Adrenal gland (tissue), 9 donors: ENCODE measurements at regions not wholly inside any gene's neighbourhood (a gene's known extent, or its start where the extent isn't known, plus 50 kb on each side); places are given as distances from the start of the nearest gene placed in this dataset.

ENCODE experiments used
- DNase-seq, 7 donors: peaks; one replicate each; pipeline ENCODE4 v3.0.0-alpha.2; 2019 to 2020
- H3K27ac ChIP-seq, 5 donors: fragments of 200-600 bp; sonication (generic) in 4 of 5; 1 replicate in 3 of 5; 2 replicates in 2 of 5; pipeline versions ENCODE4 v1.5.1 to v1.8.0; 2016 to 2020; ENCODE audit warnings: mild to moderate bottlenecking in 1 of 5
- H3K27me3 ChIP-seq: fragments of 200-600 bp; 2 replicates; pipeline ENCODE4 v1.8.0; 2021
- H3K36me3 ChIP-seq, 2 donors: fragments of 200-600 bp; replicated peaks in 1 of 2; 1 replicate in 1 of 2; 2 replicates in 1 of 2; pipeline versions ENCODE4 v1.5.1 to v1.8.0; 2018 to 2022
- H3K4me1 ChIP-seq, 2 donors: fragments of 200-600 bp; replicated peaks in 1 of 2; 1 replicate in 1 of 2; 2 replicates in 1 of 2; pipeline versions ENCODE4 v1.5.1 to v1.8.0; 2018 to 2021
- H3K4me3 ChIP-seq, 4 donors: fragments of 200-600 bp; sonication (generic) in 3 of 4; one replicate each; pipeline ENCODE4 v1.5.1; 2016 to 2018
- H3K9me3 ChIP-seq, 3 donors: fragments of 200-600 bp; sonication (generic) in 1 of 3; replicated peaks in 1 of 3; 1 replicate in 2 of 3; 2 replicates in 1 of 3; pipeline versions ENCODE4 v1.5.1 to v1.8.0; 2016 to 2021
- CTCF ChIP-seq, 6 experiments: fragments of 450-650 bp in 4 of 6; fragments of 200-600 bp in 2 of 6; sonication (generic) in 1 of 6; IDR thresholded peaks; 1 replicate in 5 of 6; 2 replicates in 1 of 6; pipeline versions ENCODE4 v1.5.1 to v1.8.0; 2016 to 2021; ENCODE audit warnings: antibody characterized with exemption in 6 of 6, mild to moderate bottlenecking in 2 of 6, moderate library complexity in 1 of 6
- POLR2A ChIP-seq, 2 donors: fragments of 450-650 bp; IDR thresholded peaks; one replicate each; pipeline ENCODE4 v1.6.1; 2017; ENCODE audit warnings: antibody characterized with exemption in 2 of 2, mild to moderate bottlenecking in 2 of 2, moderate library complexity in 1 of 2
- WGBS, 4 donors: extraction: QIAGEN DNeasy Blood & Tissue Kit in 2 of 4; methylation state at CpG; one replicate each; pipeline versions ENCODE4 v1.1.5 to v1.1.7; 2013 to 2017; 5-methylcytosine and 5-hydroxymethylcytosine counted together
- intact Hi-C, 2 donors: fragments of 100-400 bp; cut with DNase I; formaldehyde crosslinking; loops; one replicate each; pipeline versions ENCODE4 v1.14.1 to v1.15.0; 2022 to 2023
- donor health status: healthy with polysubstance abuse.
- donor health status: Bipolar disorder and iron deficiency.
- donor health status: DM: yes; HTN: yes; CAD: no.
- donor health status: DM: no; HTN: no; CAD: no.
- donor health status: DM: no; HTN: no; CAD: no.

DNA sequence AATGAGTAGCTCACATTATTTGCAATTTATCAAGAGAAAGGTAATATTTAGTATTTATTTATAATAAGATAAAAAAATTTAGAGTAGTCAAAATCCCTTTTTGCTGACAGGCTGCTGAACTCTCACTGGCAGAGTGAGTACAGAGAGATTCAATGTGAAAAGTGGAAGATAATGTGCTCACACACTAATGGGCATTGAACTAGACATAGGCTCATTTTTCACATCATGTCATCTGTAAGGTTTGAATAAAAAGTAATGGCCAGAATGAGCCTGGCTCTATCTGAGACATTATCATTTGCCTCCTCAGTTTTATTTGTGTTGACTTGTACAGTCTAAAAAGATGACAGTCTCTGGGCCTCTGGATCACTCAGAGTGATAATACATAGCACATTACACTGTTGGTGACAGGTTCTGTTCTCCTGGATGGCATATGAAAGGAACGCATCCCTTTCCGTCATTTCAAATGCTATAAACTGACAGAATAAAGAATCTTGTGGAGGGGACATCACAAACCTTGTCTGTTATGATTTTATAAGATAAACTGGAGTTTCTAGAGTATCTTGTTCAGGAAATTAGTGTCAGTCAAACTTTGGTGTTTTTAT is 812.9 kb downstream of the NR4A2 start:
- Histone ChIP-seq H3K27ac (no peak overlapping the region), H3K4me1 (no peaks in the 10 kb centered on the region), H3K9me3 (no peaks in the 10 kb centered on the region), H3K36me3 (no peaks in the 10 kb centered on the region), H3K27me3 (no peaks in the 10 kb centered on the region), H3K4me3 (no peak overlapping the region)
- TF ChIP-seq POLR2A (IDR thresholded peaks at IDR 0.05) (no peak), CTCF (IDR thresholded peaks at IDR 0.05) (no peak)
- intact Hi-C loops: no loop called here
- WGBS, 4 donors: 74 to 79% (median 78%) methylated on average over 2 of the region's 2 CpGs
- no peak for DNase-seq

DNA sequence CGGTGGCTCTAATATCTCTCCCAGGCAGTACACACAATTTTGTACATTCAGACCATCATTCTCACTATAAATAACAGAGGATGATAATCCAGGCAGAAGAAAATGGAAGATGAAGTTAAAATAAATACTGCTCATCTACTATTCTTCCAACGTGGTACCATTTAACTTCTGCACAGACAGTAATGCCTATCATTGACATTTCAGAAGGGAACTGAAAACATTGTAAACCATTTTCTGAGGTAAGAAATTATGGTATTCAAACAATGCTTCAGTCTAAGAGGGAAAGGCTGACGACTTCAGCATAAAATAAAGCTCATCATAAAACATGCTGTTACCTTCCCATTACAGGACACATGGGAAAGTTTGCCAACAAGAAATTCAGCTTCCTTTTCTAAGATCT is 814.4 kb downstream of the NR4A2 start:
- 57 to 63% (median 59%) methylated on average over 3 of the region's 3 CpGs for WGBS, 4 donors
- no peak for TF ChIP-seq POLR2A (IDR thresholded peaks at IDR 0.05)
- no peak for TF ChIP-seq CTCF (IDR thresholded peaks at IDR 0.05)
- Histone ChIP-seq H3K36me3 (no peaks in the 10 kb centered on the region), H3K4me1 (no peaks in the 10 kb centered on the region), H3K9me3 (no peaks in the 10 kb centered on the region), H3K4me3 (no peak overlapping the region), H3K27me3 (no peaks in the 10 kb centered on the region), H3K27ac (no peak overlapping the region)
- no peak for DNase-seq
- intact Hi-C loops: no loop called here

DNA sequence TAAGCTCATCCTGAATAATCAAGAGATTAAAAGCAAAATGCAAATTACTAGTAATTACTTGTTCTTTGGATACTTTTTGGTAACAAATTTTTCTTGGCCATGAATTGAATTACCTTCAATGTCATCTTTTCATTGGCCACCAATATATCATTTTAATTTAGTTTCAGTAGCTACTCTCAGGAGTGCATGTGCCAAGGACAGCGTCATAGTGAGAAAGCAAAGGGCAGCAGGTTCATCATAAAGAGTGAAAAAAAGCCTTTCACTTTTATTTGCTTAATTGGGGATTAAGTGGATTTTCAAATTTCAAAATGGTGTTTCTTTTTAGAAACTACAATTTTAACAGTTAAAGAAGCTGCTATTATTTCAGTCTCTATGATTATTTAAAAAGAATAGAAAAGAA is 815.2 kb downstream of the NR4A2 start:
- intact Hi-C loops: no loop called here
- DNase-seq: no peak
- no peaks in the 10 kb centered on the region for H3K4me1 ChIP-seq
- H3K36me3 ChIP-seq: no peaks in the 10 kb centered on the region
- no peaks in the 10 kb centered on the region for H3K27me3 ChIP-seq
- no peaks in the 10 kb centered on the region for H3K9me3 ChIP-seq
- WGBS, 4 donors: 47 to 76% (median 66%) methylated on average over 1 of the region's 1 CpG
- H3K27ac ChIP-seq: no peak overlapping the region
- TF ChIP-seq POLR2A (IDR thresholded peaks at IDR 0.05): no peak
- no peak for TF ChIP-seq CTCF (IDR thresholded peaks at IDR 0.05)
- H3K4me3 ChIP-seq: no peak overlapping the region

DNA sequence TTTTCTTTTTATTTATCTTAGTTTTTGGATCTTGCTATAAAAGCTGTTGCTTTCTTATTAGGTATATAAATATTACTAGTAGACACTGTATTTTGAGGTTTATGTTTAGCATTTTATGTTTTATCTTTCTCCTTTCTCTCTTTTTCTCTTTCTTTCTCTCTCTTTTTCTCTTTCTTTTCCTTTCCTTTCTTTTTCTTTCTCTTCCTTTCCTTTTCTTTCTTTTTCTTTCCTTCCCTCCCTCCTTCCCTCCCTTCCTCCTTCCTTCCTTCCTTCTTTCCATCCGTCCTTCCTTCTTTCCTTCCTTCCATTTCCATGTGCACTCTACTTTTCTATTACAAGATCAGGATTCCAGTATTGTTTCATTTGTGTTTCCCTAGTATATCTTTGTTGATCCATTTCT is 814.8 kb downstream of the KCNJ3 start:
- Histone ChIP-seq H3K4me3 (no peak overlapping the region), H3K36me3 (no peaks in the 10 kb centered on the region), H3K4me1 (no peaks in the 10 kb centered on the region), H3K27ac (no peak overlapping the region), H3K27me3 (no peaks in the 10 kb centered on the region), H3K9me3 (no peaks in the 10 kb centered on the region)
- DNase-seq: no peak
- TF ChIP-seq POLR2A (IDR thresholded peaks at IDR 0.05) (no peak), CTCF (IDR thresholded peaks at IDR 0.05) (no peak)
- 55 to 80% (median 63%) methylated on average over 1 of the region's 1 CpG for WGBS, 4 donors
- intact Hi-C loops: no loop called here
